Natural killer cell treated with Interleukin-12 subunit alpha and Interleukin-12 subunit beta and Interleukin-15 and Interleukin-18, amount 100 ng/mL, for 72 hours (primary cell): ENCODE measurements at regions not wholly inside any gene's neighbourhood (a gene's known extent, or its start where the extent isn't known, plus 50 kb on each side); places are given as distances from the start of the nearest gene placed in this dataset.

Experiments
- ATAC-seq, 2 donors: fragments of 150-1000 bp; cut with Tn5 transposase in 1 of 2; sonication (Bioruptor Pico), chemical (Tn5 transposase) in 1 of 2; 2 replicates each; pipeline ENCODE4 v1.10.0; 2021
- DNase-seq: peaks from one replicate; pipeline ENCODE4 v3.0.0; 2022; ENCODE audit warnings: low spot score
- H3K27ac Mint-ChIP-seq, 2 donors: 1 replicate in 1 of 2; 2 replicates in 1 of 2; pipeline ENCODE4 v1.8.0; 2022; ENCODE audit warnings: mixed read lengths in 2 of 2, mild to moderate bottlenecking in 1 of 2, moderate library complexity in 1 of 2
- H3K27me3 Mint-ChIP-seq, 2 donors: 1 replicate in 1 of 2; 2 replicates in 1 of 2; pipeline ENCODE4 v1.8.0; 2022; ENCODE audit warnings: mixed read lengths in 2 of 2
- H3K36me3 Mint-ChIP-seq: one replicate; pipeline ENCODE4 v1.8.0; 2022; ENCODE audit warnings: mixed read lengths
- H3K4me1 Mint-ChIP-seq, 2 donors: 1 replicate in 1 of 2; 2 replicates in 1 of 2; pipeline ENCODE4 v1.8.0; 2022; ENCODE audit warnings: low read depth in 2 of 2, mixed read lengths in 2 of 2, mild to moderate bottlenecking in 1 of 2
- H3K4me3 Mint-ChIP-seq: one replicate; pipeline ENCODE4 v1.8.0; 2022; ENCODE audit warnings: mixed read lengths
- H3K9me3 Mint-ChIP-seq: 2 replicates; pipeline ENCODE4 v1.8.0; 2022; ENCODE audit warnings: mixed read lengths

GRCh38 chr12:65682112-65682511 is 142.2 kb upstream of the HMGA2 start:
- Mint-ChIP-seq H3K36me3 (no peaks in the 10 kb centered on the region), H3K4me1 (no peaks in the 10 kb centered on the region), H3K9me3 (peaks cover 10% of the 10 kb centered on the region), H3K27me3 (peaks cover 12 to 23% of the 10 kb centered on the region in 2 donors), H3K27ac (no peak overlapping the region), H3K4me3 (no peak overlapping the region)
- no peak for DNase-seq
- ATAC-seq: no peak

GRCh38 chr12:65684906-65685305 is 139.4 kb upstream of the HMGA2 start:
- DNase-seq (no peak), ATAC-seq (no peak)
- no peaks in the 10 kb centered on the region for H3K36me3 Mint-ChIP-seq
- H3K4me3 Mint-ChIP-seq: no peak overlapping the region
- no peaks in the 10 kb centered on the region for H3K4me1 Mint-ChIP-seq
- peaks cover 12 to 21% of the 10 kb centered on the region in 2 donors for H3K27me3 Mint-ChIP-seq
- H3K27ac Mint-ChIP-seq: no peak overlapping the region
- H3K9me3 Mint-ChIP-seq: peaks cover 7% of the 10 kb centered on the region

- no peak for ATAC-seq
- H3K36me3 Mint-ChIP-seq: no peaks in the 10 kb centered on the region
- no peak overlapping the region for H3K27ac Mint-ChIP-seq
- DNase-seq: no peak
- peaks cover 12 to 25% of the 10 kb centered on the region in 2 donors for H3K27me3 Mint-ChIP-seq
- peaks cover 7% of the 10 kb centered on the region for H3K9me3 Mint-ChIP-seq
- H3K4me3 Mint-ChIP-seq: no peak overlapping the region
- no peaks in the 10 kb centered on the region for H3K4me1 Mint-ChIP-seq
Observed at GRCh38 chr12:65685514-65685913, 138.8 kb upstream of the HMGA2 start.

DNA sequence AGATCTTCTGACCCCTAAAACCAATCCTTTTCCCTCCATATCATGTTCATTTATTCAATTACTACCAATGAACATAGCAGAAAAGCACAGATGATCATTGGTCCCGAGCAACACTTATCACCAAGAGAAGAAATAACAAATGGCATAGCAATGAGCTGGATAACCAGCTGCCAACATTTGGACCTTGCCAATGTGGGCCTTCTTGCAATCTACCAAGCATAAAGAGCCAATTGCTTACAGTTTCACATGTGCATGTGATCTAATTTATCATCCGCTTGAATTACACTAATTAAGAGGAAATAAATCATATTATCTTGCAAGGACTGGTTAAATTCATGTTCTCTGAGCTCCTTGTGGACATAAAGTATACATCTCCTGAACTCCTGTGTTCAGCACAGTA is 134.8 kb upstream of the HMGA2 start:
- ATAC-seq (no peak), DNase-seq (no peak)
- Mint-ChIP-seq H3K27ac (no peak overlapping the region), H3K27me3 (peaks cover 2 to 21% of the 10 kb centered on the region in 2 donors), H3K9me3 (no peaks in the 10 kb centered on the region), H3K36me3 (no peaks in the 10 kb centered on the region), H3K4me3 (no peak overlapping the region), H3K4me1 (no peaks in the 10 kb centered on the region)

DNA sequence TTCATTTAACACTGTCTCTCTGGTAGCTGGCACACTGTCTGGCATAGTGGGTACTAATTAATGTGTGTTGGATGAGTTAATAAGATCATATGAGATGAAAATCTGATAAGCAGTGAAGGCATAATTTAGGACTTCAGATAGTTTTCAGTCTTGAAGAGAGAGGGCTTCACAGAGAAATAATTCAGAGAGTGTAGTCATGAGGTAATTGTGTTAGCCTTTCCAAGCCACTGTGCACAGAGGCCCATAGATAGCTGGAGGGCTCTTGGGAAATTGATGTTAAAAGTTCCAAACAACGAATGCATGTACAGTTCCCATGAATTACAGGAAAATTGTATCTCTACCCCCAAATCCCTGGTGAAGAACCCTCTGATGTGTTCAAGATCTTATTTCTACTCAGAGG is 133.8 kb upstream of the HMGA2 start:
- Mint-ChIP-seq H3K9me3 (no peaks in the 10 kb centered on the region), H3K36me3 (no peaks in the 10 kb centered on the region), H3K4me1 (no peaks in the 10 kb centered on the region), H3K27me3 (peaks cover 0 to 15% of the 10 kb centered on the region in 2 donors), H3K27ac (no peak overlapping the region), H3K4me3 (no peak overlapping the region)
- DNase-seq (no peak), ATAC-seq (no peak)

DNA sequence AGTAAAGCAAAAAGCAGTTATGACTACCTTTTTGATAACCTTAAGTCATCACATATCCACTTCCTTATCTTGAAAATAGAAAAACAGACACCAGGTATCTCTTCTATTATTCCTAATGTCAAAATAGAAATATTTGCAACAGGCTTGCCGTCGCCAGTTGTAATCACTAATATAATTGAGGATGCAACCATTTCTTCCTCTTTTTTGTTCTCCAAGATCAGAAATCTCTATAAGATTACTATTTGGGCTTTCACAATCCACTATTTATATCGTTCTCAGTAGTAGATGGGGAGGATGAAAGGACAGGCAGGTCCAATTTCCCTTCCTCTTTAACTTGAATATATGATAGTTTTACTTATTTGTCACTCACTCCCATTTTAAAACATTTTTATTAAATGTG is 130.2 kb upstream of the HMGA2 start:
- Mint-ChIP-seq H3K9me3 (no peaks in the 10 kb centered on the region), H3K36me3 (no peaks in the 10 kb centered on the region), H3K27ac (no peak overlapping the region), H3K4me3 (no peak overlapping the region), H3K4me1 (no peaks in the 10 kb centered on the region), H3K27me3 (peaks cover 5 to 14% of the 10 kb centered on the region in 2 donors)
- no peak for ATAC-seq
- DNase-seq: no peak

GRCh38 chr12:65695113-65695865 is 129.0 kb upstream of the HMGA2 start:
- Mint-ChIP-seq H3K27me3 (peaks cover 6 to 14% of the 10 kb centered on the region in 2 donors), H3K4me3 (no peak overlapping the region), H3K4me1 (no peaks in the 10 kb centered on the region), H3K36me3 (no peaks in the 10 kb centered on the region), H3K27ac (no peak overlapping the region), H3K9me3 (no peaks in the 10 kb centered on the region)
- ATAC-seq (no peak), DNase-seq (no peak)

DNA sequence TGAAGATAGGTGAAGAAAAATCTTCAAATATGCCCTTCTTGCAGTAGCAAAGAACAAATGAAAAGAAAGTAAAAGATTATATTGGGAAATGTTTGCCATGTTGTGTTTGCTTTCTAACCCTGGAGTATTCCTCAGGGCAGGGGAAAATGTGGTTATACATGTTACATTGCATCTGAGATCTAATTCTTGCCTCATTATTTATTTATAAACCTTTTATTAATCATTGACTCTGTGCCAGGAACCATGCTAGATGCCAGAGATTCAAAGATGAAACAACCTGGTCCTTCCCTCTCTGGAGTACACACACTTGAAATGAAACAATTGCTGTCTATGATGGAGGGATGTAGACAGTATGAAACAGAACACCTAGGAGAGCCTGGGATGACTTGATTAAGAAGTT is 128.1 kb upstream of the HMGA2 start:
- Mint-ChIP-seq H3K9me3 (no peaks in the 10 kb centered on the region), H3K27ac (no peak overlapping the region), H3K27me3 (peaks cover 15% of the 10 kb centered on the region in 2 donors), H3K4me1 (no peaks in the 10 kb centered on the region), H3K36me3 (no peaks in the 10 kb centered on the region), H3K4me3 (no peak overlapping the region)
- no peak for DNase-seq
- no peak for ATAC-seq

DNA sequence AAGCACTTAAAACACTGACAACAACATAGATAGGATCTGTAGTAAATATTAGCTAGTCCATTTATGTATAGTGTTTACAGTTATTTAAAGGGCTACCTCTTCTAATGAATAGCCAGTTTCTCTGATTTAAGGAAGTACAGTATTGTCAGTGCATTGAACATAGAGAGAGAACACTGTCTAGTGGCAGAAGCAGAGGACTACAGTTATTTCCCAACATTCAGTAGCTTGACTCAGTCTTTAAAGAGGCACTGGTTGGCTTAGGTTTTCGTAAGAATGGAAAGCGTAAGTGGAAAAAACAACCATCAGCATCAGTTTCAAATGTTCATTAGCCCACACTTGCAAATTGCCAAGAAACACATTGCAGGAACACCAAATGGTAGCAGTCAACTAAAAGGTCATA is 125.0 kb upstream of the HMGA2 start:
- no peak for DNase-seq
- H3K9me3 Mint-ChIP-seq: no peaks in the 10 kb centered on the region
- H3K27me3 Mint-ChIP-seq: peaks cover 19 to 20% of the 10 kb centered on the region in 2 donors
- no peak for ATAC-seq
- no peak overlapping the region for H3K4me3 Mint-ChIP-seq
- H3K4me1 Mint-ChIP-seq: no peaks in the 10 kb centered on the region
- H3K27ac Mint-ChIP-seq: no peak overlapping the region
- no peaks in the 10 kb centered on the region for H3K36me3 Mint-ChIP-seq

DNA sequence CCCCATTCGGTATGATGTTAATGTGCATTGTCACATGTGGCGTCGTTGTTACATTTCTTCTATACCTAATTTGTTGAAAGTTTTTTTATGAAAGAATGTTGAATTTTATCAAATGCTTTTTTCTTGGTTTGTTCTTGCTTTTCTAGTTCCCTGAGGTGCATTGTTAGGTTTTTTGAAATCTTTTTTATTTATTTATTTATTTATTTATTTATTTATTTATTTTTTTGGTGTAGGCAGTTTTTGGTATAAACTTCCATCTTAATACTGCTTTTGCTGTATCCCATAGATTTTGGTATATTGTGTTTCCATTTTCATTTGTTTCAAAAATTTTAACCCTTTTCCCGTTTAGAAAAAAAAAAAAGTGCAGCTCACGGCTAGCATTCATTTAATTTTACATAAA is 121.1 kb upstream of the HMGA2 start:
- Mint-ChIP-seq H3K4me1 (no peaks in the 10 kb centered on the region), H3K27me3 (peaks cover 33 to 34% of the 10 kb centered on the region in 2 donors), H3K9me3 (peaks cover 8% of the 10 kb centered on the region), H3K36me3 (peaks cover 14% of the 10 kb centered on the region), H3K4me3 (no peak overlapping the region), H3K27ac (no peak overlapping the region)
- no peak for ATAC-seq
- no peak for DNase-seq

DNA sequence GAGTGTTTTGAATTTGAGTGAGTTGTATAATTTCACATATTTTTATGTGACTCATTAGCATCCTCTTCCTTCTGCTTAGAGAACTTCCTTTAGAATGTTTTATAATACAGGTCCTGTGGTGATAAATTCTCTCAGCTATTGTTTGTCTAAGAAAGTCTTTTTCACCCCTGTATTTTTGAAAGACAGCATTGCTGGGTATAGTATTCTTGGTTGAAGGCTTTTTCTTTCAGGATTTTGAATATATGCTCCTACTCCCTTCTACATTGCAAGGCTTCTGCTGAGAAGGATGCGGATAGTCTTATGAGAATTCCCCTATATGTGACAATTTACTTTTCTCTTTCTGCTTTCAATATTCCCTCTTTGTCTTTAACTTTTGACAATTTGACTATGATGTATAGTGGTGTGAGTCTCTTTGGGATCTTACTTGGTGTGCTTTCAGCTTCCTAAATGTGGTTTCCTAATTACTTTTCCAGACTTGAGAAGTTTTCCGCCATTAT is 118.9 kb upstream of the HMGA2 start:
- DNase-seq: no peak
- H3K4me3 Mint-ChIP-seq: no peak overlapping the region
- no peak overlapping the region for H3K27ac Mint-ChIP-seq
- H3K4me1 Mint-ChIP-seq: no peaks in the 10 kb centered on the region
- H3K27me3 Mint-ChIP-seq: peaks cover 27% of the 10 kb centered on the region in 2 donors
- H3K9me3 Mint-ChIP-seq: peaks cover 8% of the 10 kb centered on the region
- ATAC-seq: no peak
- H3K36me3 Mint-ChIP-seq: peaks cover 14% of the 10 kb centered on the region

DNA sequence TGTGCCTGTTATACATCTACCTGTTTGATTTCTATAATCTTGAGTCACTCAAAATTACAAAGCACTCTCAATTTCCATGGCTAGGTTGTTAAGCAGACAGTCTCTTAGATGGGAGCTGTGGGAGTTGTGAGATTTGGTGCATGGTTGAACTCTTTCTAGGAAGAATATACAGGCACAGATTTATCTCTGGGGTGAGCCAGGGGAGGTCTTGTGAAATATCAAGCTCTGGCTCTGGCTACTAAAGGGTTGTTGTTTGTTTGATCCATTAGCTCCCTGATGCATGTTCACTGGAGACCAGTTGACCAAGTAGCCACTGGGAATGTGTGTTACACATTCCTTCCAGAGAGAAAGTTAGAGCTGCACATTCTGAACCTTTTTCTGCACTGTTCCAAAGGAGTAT is 117.2 kb upstream of the HMGA2 start:
- ATAC-seq: no peak
- peaks cover 14% of the 10 kb centered on the region for H3K36me3 Mint-ChIP-seq
- no peaks in the 10 kb centered on the region for H3K4me1 Mint-ChIP-seq
- no peak overlapping the region for H3K4me3 Mint-ChIP-seq
- H3K27me3 Mint-ChIP-seq: peaks cover 15 to 21% of the 10 kb centered on the region in 2 donors
- H3K27ac Mint-ChIP-seq: no peak overlapping the region
- DNase-seq: no peak
- H3K9me3 Mint-ChIP-seq: peaks cover 8% of the 10 kb centered on the region

GRCh38 chr12:65712260-65713004 is 111.9 kb upstream of the HMGA2 start:
- peaks cover 0 to 3% of the 10 kb centered on the region in 2 donors for H3K4me1 Mint-ChIP-seq
- ATAC-seq (no peak), DNase-seq (no peak)
- H3K27me3 Mint-ChIP-seq: peaks cover 12 to 17% of the 10 kb centered on the region in 2 donors
- no peak overlapping the region for H3K27ac Mint-ChIP-seq
- no peak overlapping the region for H3K4me3 Mint-ChIP-seq
- no peaks in the 10 kb centered on the region for H3K36me3 Mint-ChIP-seq
- no peaks in the 10 kb centered on the region for H3K9me3 Mint-ChIP-seq

GRCh38 chr12:65715961-65716360 is 108.3 kb upstream of the HMGA2 start:
- no peak for DNase-seq
- H3K4me1 Mint-ChIP-seq: peaks cover 0 to 3% of the 10 kb centered on the region in 2 donors
- H3K27ac Mint-ChIP-seq: no peak overlapping the region
- peaks cover 23 to 27% of the 10 kb centered on the region in 2 donors for H3K27me3 Mint-ChIP-seq
- no peaks in the 10 kb centered on the region for H3K36me3 Mint-ChIP-seq
- H3K9me3 Mint-ChIP-seq: no peaks in the 10 kb centered on the region
- ATAC-seq: no peak
- H3K4me3 Mint-ChIP-seq: no peak overlapping the region
